CD8-positive, alpha-beta memory T cell (primary cell): ENCODE measurements at regions not wholly inside any gene's neighbourhood (a gene's known extent, or its start where the extent isn't known, plus 50 kb on each side); places are given as distances from the start of the nearest gene placed in this dataset.
"Not testable (repeated sequence)": the region's sequence is repeated elsewhere in the genome, so short reads cannot be mapped to it uniquely, and the experiment has no call there.

Experiments
- CTCF ChIA-PET: fragments of 350-600 bp; sonication (Branson Sonifier 250); formaldehyde crosslinking; loops from one replicate; lab custom pipeline; 2021; ENCODE audit warnings: antibody characterized with exemption; lab: Charles Lee
- POLR2A ChIA-PET: fragments of 350-600 bp; sonication (Branson Sonifier 250); formaldehyde crosslinking; loops from one replicate; lab custom pipeline; 2021; ENCODE audit warnings: antibody characterized with exemption; lab: Charles Lee
- DNase-seq, 5 donors: peaks; one replicate each; pipeline versions ENCODE4 v3.0.0 to v3.0.0-alpha.2; 2020 to 2022; ENCODE audit warnings: mixed read lengths in 1 of 5
- H3K27ac ChIP-seq: one replicate; pipeline ENCODE4 v1.7.0; 2013; ENCODE audit warnings: low read depth, mild to moderate bottlenecking, low read length, moderate library complexity
- H3K27me3 ChIP-seq: 2 replicates; pipeline ENCODE4 v1.7.0; 2013; ENCODE audit warnings: low read length, mild to moderate bottlenecking; ENCODE audit not compliant: insufficient read depth, poor library complexity, severe bottlenecking
- H3K36me3 ChIP-seq: 2 replicates; pipeline ENCODE4 v1.7.0; 2013; ENCODE audit warnings: mild to moderate bottlenecking, low read length, moderate library complexity; ENCODE audit not compliant: insufficient read depth
- H3K4me1 ChIP-seq: 2 replicates; pipeline ENCODE4 v1.7.0; 2013; ENCODE audit warnings: mild to moderate bottlenecking, low read length, moderate library complexity; ENCODE audit not compliant: insufficient read depth
- H3K4me3 ChIP-seq: 2 replicates; pipeline ENCODE4 v1.7.0; 2013; ENCODE audit warnings: mild to moderate bottlenecking, low read length
- H3K9me3 ChIP-seq: 2 replicates; pipeline ENCODE4 v1.7.0; 2013; ENCODE audit warnings: mild to moderate bottlenecking, low read length
- H3K27ac Mint-ChIP-seq, 8 donors: one replicate each; pipeline ENCODE4 v1.8.0; 2020 to 2021; ENCODE audit warnings: mixed read lengths in 8 of 8, mild to moderate bottlenecking in 6 of 8, inconsistent platforms in 3 of 8, moderate library complexity in 3 of 8
- H3K27me3 Mint-ChIP-seq, 2 donors: one replicate each; pipeline ENCODE4 v1.8.0; 2020 to 2021; ENCODE audit warnings: mixed read lengths in 2 of 2, mild to moderate bottlenecking in 1 of 2, moderate library complexity in 1 of 2
- H3K36me3 Mint-ChIP-seq, 3 donors: one replicate each; pipeline ENCODE4 v1.8.0; 2020 to 2021; ENCODE audit warnings: mixed read lengths in 3 of 3, inconsistent platforms in 1 of 3, mild to moderate bottlenecking in 1 of 3
- H3K4me1 Mint-ChIP-seq, 3 donors: one replicate each; pipeline ENCODE4 v1.8.0; 2020 to 2021; ENCODE audit warnings: mixed read lengths in 3 of 3, inconsistent platforms in 1 of 3, mild to moderate bottlenecking in 1 of 3
- H3K4me3 Mint-ChIP-seq, 7 donors: one replicate each; pipeline ENCODE4 v1.8.0; 2020 to 2021; ENCODE audit warnings: mixed read lengths in 7 of 7, mild to moderate bottlenecking in 6 of 7, moderate library complexity in 4 of 7, inconsistent platforms in 2 of 7
- H3K9me3 Mint-ChIP-seq, 5 donors: one replicate each; pipeline ENCODE4 v1.8.0; 2020 to 2022; ENCODE audit warnings: mixed read lengths in 5 of 5, mild to moderate bottlenecking in 3 of 5, moderate library complexity in 2 of 5, inconsistent platforms in 1 of 5

GRCh38 chr12:87413784-87414183 lies 615.4 kb downstream of the C12orf50 start:
- no peaks in the 10 kb centered on the region for H3K36me3 Mint-ChIP-seq
- Histone ChIP-seq H3K27me3 (no peaks in the 10 kb centered on the region), H3K36me3 (no peaks in the 10 kb centered on the region), H3K27ac (no peak overlapping the region), H3K4me1 (no peaks in the 10 kb centered on the region), H3K9me3 (no peaks in the 10 kb centered on the region), H3K4me3 (no peak overlapping the region)
- POLR2A ChIA-PET = no interaction called here
- H3K4me1 Mint-ChIP-seq = no peaks in the 10 kb centered on the region
- no peaks in the 10 kb centered on the region for H3K27me3 Mint-ChIP-seq
- DNase-seq = no peak
- H3K9me3 Mint-ChIP-seq = peaks cover 4 to 27% (median 9%) of the 10 kb centered on the region in 5 donors
- CTCF ChIA-PET = no interaction called here
- H3K4me3 Mint-ChIP-seq = no peak overlapping the region
- H3K27ac Mint-ChIP-seq = no peak overlapping the region

GRCh38 chr12:87406926-87407325 lies 622.3 kb downstream of the C12orf50 start:
- POLR2A ChIA-PET = no interaction called here

GRCh38 chr12:87405918-87406317 lies 623.3 kb downstream of the C12orf50 start:
- no peaks in the 10 kb centered on the region for H3K4me1 ChIP-seq
- Mint-ChIP-seq H3K27me3 (no peaks in the 10 kb centered on the region), H3K4me1 (no peaks in the 10 kb centered on the region), H3K4me3 (no peak overlapping the region), H3K36me3 (no peaks in the 10 kb centered on the region), H3K9me3 (peaks cover 0 to 13% (median 6%) of the 10 kb centered on the region in 5 donors), H3K27ac (no peak overlapping the region)
- DNase-seq = no peak
- H3K27me3 ChIP-seq = no peaks in the 10 kb centered on the region
- ChIA-PET POLR2A (no interaction called here), CTCF (no interaction called here)
- H3K36me3 ChIP-seq = no peaks in the 10 kb centered on the region
- H3K27ac ChIP-seq = no peak overlapping the region
- H3K4me3 ChIP-seq = no peak overlapping the region
- no peaks in the 10 kb centered on the region for H3K9me3 ChIP-seq

More at GRCh38 chr12:87406926-87407325, 622.3 kb downstream of the C12orf50 start:
- Mint-ChIP-seq H3K4me3 (no peak overlapping the region), H3K27ac (no peak overlapping the region), H3K27me3 (no peaks in the 10 kb centered on the region), H3K9me3 (peaks cover 3 to 15% (median 10%) of the 10 kb centered on the region in 5 donors), H3K4me1 (no peaks in the 10 kb centered on the region), H3K36me3 (no peaks in the 10 kb centered on the region)
- no peaks in the 10 kb centered on the region for H3K27me3 ChIP-seq
- H3K4me3 ChIP-seq = no peak overlapping the region
- no peaks in the 10 kb centered on the region for H3K9me3 ChIP-seq
- DNase-seq = no peak
- no peaks in the 10 kb centered on the region for H3K4me1 ChIP-seq
- no peak overlapping the region for H3K27ac ChIP-seq
- CTCF ChIA-PET = no interaction called here
- no peaks in the 10 kb centered on the region for H3K36me3 ChIP-seq

GRCh38 chr12:87394168-87394567 lies 635.0 kb downstream of the C12orf50 start:
- H3K4me1 Mint-ChIP-seq, CTCF ChIA-PET, H3K36me3 Mint-ChIP-seq, H3K4me3 Mint-ChIP-seq, H3K27me3 ChIP-seq, H3K36me3 ChIP-seq, H3K27me3 Mint-ChIP-seq, H3K27ac ChIP-seq, DNase-seq, H3K4me3 ChIP-seq, H3K4me1 ChIP-seq, POLR2A ChIA-PET, H3K27ac Mint-ChIP-seq, H3K9me3 ChIP-seq: not testable (repeated sequence)
- H3K9me3 Mint-ChIP-seq = peaks cover 4 to 18% (median 12%) of the 10 kb centered on the region in 5 donors

GRCh38 chr12:87388376-87388775 lies 640.8 kb downstream of the C12orf50 start:
- Mint-ChIP-seq H3K36me3 (no peaks in the 10 kb centered on the region), H3K27ac (no peak overlapping the region), H3K4me1 (no peaks in the 10 kb centered on the region), H3K4me3 (no peak overlapping the region), H3K9me3 (peaks cover 0 to 16% (median 7%) of the 10 kb centered on the region in 5 donors), H3K27me3 (no peaks in the 10 kb centered on the region)
- Histone ChIP-seq H3K4me3 (no peak overlapping the region), H3K4me1 (no peaks in the 10 kb centered on the region), H3K36me3 (no peaks in the 10 kb centered on the region), H3K9me3 (no peaks in the 10 kb centered on the region), H3K27me3 (no peaks in the 10 kb centered on the region), H3K27ac (no peak overlapping the region)
- ChIA-PET CTCF (no interaction called here), POLR2A (no interaction called here)
- DNase-seq = no peak

GRCh38 chr12:87385322-87385721 lies 643.9 kb downstream of the C12orf50 start:
- Mint-ChIP-seq H3K4me3 (no peak overlapping the region), H3K27ac (no peak overlapping the region), H3K4me1 (no peaks in the 10 kb centered on the region), H3K36me3 (no peaks in the 10 kb centered on the region), H3K9me3 (peaks cover 0 to 15% (median 10%) of the 10 kb centered on the region in 5 donors), H3K27me3 (no peaks in the 10 kb centered on the region)
- H3K4me1 ChIP-seq = no peaks in the 10 kb centered on the region
- CTCF ChIA-PET = no interaction called here
- no peaks in the 10 kb centered on the region for H3K27me3 ChIP-seq
- POLR2A ChIA-PET = no interaction called here
- H3K27ac ChIP-seq = no peak overlapping the region
- H3K4me3 ChIP-seq = no peak overlapping the region
- no peaks in the 10 kb centered on the region for H3K36me3 ChIP-seq
- no peaks in the 10 kb centered on the region for H3K9me3 ChIP-seq
- DNase-seq = no peak

GRCh38 chr12:87384226-87384625 lies 645.0 kb downstream of the C12orf50 start:
- no peak overlapping the region for H3K27ac ChIP-seq
- H3K9me3 ChIP-seq = no peaks in the 10 kb centered on the region
- peaks cover 0 to 16% (median 10%) of the 10 kb centered on the region in 5 donors for H3K9me3 Mint-ChIP-seq
- H3K27me3 Mint-ChIP-seq = no peaks in the 10 kb centered on the region
- H3K4me1 ChIP-seq = no peaks in the 10 kb centered on the region
- no peaks in the 10 kb centered on the region for H3K36me3 ChIP-seq
- no peaks in the 10 kb centered on the region for H3K27me3 ChIP-seq
- H3K4me3 Mint-ChIP-seq = no peak overlapping the region
- CTCF ChIA-PET = no interaction called here
- no peak for DNase-seq
- H3K36me3 Mint-ChIP-seq = no peaks in the 10 kb centered on the region
- no peaks in the 10 kb centered on the region for H3K4me1 Mint-ChIP-seq
- POLR2A ChIA-PET = no interaction called here
- no peak overlapping the region for H3K27ac Mint-ChIP-seq
- no peak overlapping the region for H3K4me3 ChIP-seq

GRCh38 chr12:87383680-87384079 lies 645.5 kb downstream of the C12orf50 start:
- Histone ChIP-seq H3K4me1 (no peaks in the 10 kb centered on the region), H3K9me3 (no peaks in the 10 kb centered on the region), H3K27ac (no peak overlapping the region), H3K36me3 (no peaks in the 10 kb centered on the region), H3K4me3 (no peak overlapping the region), H3K27me3 (no peaks in the 10 kb centered on the region)
- H3K4me1 Mint-ChIP-seq = no peaks in the 10 kb centered on the region
- CTCF ChIA-PET = no interaction called here
- no peaks in the 10 kb centered on the region for H3K27me3 Mint-ChIP-seq
- POLR2A ChIA-PET = no interaction called here
- no peak overlapping the region for H3K27ac Mint-ChIP-seq
- no peaks in the 10 kb centered on the region for H3K36me3 Mint-ChIP-seq
- H3K9me3 Mint-ChIP-seq = peaks cover 0 to 19% (median 10%) of the 10 kb centered on the region in 5 donors
- no peak for DNase-seq
- H3K4me3 Mint-ChIP-seq = no peak overlapping the region
